ENCODE measurements at regions not wholly inside any gene's neighbourhood (a gene's known extent, or its start where the extent isn't known, plus 50 kb on each side); places are given as distances from the start of the nearest gene placed in this dataset.
"Not testable (repeated sequence)": the region's sequence is repeated elsewhere in the genome, so short reads cannot be mapped to it uniquely, and the experiment has no call there.

DNA sequence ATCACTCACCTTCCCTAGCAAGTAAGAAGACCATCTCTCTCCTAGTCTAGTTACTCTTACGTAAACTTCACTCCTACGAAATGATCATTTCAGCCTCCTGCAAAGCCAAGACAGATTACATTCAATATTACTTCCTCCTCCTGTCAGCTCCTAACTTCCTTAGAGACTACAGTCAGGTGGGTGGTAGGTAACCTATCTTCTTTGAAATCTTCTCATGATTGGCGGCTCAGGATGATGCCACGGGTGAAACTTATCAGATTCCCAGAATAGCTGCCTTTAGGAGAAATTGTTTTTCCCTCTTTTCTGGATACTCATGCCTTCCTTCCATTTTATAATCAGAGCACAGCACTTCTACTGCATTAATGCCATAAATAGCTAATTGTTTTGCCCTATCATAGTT lies 744.8 kb upstream of the HS3ST1 start:
- no peak for DNase-seq (ENCODE audit: low read depth)

DNA sequence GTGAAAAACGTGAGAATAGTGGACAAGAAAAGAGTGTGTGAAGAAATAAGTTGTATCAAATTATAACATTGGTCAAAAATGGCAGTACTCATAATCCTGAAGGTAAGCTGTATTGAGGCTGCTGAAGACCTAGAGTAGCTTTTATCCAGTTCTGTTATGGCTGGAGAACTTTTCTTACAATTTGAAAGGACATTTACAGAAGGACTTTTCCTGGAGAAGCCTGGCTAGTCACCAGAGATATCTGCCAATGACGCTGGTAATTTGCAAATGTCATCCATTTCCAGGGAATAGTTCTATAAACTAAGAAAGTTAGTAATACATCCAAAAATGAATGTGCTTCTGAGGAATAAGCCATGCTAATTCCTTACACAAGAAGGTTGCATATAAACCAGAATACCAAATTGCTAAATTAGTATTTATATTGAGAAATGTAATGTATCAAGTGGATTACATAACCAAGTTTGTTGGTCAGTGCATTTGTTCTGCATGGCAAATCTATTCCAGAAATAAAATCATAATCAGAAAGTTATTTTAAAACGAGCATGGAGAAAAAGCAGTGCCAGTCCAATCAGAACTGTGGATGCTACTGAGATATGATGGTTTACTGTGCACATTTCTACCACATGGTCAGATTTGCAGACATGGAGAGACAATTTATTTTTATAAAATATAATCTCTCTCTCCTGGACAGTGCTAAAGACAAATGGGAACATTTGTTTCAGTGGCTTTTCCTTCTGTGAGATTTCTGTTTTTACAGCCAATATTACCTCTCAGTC lies 743.7 kb upstream of the HS3ST1 start:
- no peak for DNase-seq (ENCODE audit: low read depth)

DNA sequence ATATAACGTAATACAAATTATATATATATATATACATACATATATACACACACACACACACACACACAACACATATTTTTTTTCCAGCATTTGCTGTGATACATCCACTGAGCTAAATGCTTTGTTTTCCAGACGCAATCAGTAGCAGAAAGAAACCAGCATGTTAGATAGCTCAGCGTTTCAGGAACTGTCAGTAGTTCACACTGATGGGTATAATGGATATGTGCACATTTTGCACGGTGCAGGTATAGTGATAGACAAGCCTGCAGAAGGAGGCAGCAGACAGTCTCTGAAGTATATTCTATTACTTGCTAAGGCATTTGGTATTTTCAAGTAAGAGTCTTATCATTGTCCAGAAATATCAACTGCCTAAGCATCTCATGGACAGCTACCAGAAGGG lies 741.6 kb upstream of the HS3ST1 start:
- DNase-seq (ENCODE audit: low read depth), result no peak

DNA sequence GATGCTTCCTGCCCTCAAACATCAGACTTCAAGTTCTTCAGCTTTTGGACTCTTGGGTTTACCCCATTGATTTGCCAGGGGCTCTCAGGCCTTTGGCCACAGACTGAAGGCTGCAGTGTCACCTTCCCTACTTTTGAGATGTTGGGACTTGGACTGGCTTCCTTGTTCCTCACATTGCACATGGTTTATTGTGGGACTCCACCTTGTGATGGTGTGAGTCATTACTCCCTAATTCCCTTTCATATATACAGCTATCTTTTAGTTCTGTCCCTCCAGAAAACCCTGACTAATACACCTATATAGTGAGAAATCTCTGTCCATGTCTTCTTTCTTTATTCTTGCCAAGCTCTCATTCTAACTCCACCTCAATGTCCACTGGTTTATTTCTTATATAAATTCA lies 736.9 kb upstream of the HS3ST1 start:
- DNase-seq (ENCODE audit: low read depth), result no peak

DNA sequence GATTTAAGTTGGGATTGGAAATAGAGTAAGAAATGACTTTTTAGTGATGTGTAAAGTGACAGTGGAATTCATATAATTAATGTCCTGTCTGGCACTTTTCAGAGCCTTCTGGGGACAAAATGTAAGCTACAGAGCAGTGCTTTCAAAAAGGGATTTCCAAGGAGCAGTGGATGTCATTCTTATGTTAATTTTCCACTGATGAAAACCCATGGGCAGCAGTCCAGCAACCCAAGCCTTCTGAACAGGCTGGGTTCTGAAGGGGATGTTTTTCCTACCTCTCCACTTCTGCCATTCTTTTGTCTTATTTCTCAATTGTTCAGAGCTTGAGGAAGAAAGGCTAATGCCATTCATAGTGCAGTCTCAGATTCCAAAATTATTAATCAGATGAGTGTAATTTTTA lies 717.6 kb upstream of the HS3ST1 start:
- no peak for DNase-seq (ENCODE audit: low read depth)

DNA sequence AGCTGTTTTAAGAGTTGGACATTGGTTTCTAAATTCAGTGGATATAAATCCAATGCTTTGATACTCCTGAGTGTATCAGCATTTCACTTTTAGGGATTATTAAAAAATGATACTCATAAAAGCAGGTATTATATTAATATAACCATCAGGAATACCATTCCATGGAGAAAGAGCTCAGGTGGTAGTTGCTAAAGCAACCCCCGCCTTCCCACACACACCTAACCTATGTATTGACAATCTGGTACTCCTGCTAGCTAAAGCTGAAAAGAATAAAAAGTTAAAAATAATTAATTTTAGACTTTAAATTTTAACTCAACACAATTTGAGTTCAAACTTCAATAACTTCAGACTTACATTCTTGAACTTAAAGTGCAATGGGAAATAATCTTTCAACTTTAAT lies 717.1 kb upstream of the HS3ST1 start:
- DNase-seq (ENCODE audit: low read depth), result no peak

DNA sequence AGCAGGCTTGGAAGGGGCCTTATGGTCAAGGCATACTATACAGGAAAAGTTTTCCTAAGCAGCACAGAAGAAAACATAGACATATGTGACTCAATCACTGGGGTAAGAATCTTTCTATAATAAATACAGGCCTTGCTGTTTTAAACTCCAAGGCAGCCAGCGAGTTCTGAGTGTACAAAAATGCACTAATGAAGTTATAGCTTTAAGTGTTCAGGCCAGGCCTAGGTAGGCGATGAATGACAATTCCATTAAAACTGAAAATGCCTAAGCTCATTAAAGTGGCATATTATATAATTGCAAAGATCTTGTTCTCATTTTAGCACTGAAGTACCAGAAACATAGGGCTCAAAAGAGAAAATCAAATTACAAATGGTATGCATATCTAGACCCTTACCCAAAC lies 716.4 kb upstream of the HS3ST1 start:
- DNase-seq (ENCODE audit: low read depth), result no peak

DNA sequence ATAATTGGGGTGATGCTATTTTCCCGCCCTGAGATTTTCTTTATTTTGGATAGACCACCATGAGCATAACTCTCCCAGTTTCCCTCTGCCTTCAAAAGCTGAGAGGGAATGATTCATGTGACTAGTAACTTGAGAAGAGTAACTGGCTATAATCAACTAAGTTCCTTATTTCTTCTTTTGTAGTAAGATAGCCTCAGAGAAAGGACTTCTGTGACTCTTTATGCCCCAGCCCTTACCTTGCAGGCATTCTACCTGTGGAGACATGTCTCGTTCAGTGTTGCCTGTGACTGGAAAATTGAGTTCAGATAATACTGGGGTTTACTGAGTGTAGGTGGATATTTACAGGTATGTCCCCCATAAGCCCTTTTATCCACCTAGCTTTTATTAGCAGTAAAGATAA lies 715.4 kb upstream of the HS3ST1 start:
- no peak for DNase-seq (ENCODE audit: low read depth)

DNA sequence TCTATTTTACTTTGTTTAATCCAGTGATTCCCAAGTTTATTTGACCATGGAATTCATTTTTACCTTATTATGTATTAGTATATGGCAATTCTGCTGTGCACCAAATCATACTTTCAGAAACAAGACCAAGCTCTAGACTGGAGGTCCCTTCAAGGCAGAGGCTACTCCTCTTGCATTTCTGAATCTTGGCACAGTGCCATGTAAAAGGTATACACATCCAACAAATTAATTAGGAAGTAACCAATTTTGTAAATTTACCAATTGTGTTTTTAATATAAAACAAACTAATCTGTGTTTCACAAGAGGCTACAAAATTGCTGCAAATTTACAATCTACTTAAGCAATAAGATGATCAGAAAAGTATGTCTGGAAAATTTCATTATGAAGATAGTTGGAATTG lies 712.2 kb upstream of the HS3ST1 start:
- no peak for DNase-seq (ENCODE audit: low read depth)

DNA sequence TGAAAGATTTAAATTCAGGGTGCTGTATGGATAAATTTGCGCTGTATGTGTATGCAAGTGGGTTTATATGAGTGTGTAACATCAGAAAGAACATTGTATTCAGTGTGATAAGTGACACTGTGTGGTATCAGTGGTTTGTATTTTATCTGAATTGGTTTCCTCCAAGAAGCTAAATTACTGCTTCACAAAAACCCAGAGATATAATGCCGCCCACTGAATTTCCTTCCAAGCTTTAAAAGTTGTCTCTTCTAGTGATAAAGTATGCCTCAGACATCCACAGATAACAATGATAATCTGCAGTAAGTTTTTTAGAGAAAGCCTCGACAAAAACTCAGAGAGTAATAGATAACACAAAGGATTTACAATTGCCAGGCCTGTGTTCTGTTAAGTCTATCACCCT lies 710.6 kb upstream of the HS3ST1 start:
- no peak for DNase-seq (ENCODE audit: low read depth)

DNA sequence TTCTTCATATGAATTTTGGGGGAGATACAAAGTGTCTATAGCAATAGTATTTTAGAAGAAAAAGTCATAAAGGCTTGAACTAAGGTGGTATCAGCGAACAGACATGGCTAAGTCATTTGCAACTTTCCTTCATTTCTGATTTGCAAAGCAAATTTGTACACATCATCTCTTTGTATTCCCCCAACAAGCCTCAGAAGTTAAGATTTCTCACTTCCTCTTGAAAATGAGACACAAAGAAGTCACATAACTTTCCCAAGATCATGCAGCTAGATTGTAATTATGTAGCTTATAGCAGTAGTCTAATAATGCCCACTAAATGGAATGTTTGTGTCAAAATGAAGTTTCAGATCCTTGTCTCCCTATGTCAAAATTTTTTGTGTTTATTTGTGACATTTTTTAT lies 709.8 kb upstream of the HS3ST1 start:
- DNase-seq (ENCODE audit: low read depth), result no peak

DNA sequence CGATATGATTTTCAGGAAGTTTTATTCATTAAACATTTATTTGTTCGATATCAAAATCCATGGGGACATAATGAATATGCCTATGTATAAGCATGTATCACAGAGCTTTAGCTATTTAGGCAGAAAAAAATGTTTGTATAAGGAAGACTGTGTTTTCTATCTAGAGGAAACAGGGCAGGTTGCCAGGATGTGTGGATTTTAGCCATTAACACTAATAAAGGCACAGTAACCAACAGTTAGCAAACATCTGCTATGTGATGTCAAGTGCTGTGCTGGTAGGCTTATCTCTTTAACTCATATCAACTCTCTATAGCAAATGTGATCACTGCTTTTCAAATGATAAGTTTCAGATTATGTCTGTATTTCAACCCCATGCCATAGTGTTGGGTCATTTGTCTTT lies 708.9 kb upstream of the HS3ST1 start:
- no peak for DNase-seq (ENCODE audit: low read depth)

DNA sequence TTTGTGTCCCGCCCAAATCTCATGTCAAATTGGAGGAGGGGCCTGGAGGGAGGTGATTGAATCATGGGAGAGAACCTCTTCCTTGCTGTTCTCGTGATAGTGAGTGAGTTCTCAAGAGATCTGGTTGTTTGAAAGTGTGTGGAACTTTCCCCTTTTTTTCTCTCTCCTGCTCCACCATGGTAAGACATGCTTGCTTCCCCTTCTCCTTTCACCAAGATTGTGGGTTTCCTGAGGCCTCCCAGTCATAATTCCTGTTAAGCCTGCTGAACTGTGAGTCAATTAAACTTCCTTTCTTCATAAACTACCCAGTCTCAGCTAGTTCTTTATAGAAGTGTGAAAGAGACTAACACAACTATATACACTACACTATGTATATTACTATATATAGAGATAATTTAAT lies 697.8 kb upstream of the HS3ST1 start:
- DNase-seq (ENCODE audit: low read depth), result no peak

DNA sequence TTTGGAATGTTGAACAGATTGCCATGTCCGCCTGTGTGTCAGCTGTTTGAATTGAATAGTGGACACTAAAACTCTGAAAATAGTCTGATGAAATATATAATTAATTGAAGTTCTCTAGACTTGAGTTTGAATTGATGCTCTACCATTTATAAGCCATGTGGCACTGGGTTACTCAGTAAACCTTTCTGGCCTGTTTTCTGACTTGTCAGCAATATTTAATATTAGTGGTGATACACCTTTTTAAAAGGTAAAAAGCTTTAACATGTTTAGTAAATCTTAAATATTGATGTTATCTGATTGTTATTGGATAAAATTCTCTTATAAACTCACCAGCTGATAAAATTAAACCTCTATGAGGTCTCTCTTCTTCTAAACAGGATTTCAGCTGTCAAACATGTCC lies 695.4 kb upstream of the HS3ST1 start:
- DNase-seq (ENCODE audit: low read depth), result no peak

DNA sequence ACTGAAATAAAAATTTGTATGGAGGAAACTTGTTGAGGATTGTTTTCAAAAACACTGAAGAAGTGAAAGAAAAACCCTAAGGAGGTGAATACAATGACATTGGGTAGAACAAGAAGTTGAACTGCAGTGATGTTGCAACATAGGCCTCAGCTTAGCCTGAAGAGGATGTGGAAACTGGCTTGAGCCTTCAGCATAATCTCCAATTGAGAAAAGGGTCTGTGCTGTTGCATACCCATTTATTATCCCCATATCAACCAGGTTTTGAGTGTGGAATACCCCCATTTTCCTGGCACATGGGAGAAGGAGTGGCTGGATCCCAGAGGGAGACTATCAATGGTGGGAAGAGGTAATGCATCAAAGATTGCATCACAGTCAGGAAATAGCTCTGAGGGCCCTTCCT lies 695.0 kb upstream of the HS3ST1 start:
- DNase-seq (ENCODE audit: low read depth), result no peak

DNA sequence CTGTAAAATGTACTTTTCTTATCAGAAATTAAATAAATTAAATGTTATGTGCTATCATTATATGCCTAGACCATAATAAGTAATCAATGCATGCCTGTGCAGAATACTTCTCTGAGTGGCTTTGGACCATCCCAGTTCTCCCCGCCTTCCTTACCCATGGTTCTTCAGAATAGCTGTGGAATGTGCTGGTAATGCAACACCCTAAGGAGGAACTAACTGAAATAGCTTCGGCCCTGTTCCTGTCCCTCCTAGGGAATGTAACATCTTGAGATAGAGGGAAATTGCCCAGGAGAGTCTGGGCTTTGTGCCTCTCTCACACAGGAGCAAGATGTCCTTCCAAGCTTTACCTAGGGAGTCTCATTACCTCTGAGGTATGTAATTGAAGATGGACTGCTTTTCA lies 693.6 kb upstream of the HS3ST1 start:
- DNase-seq (ENCODE audit: low read depth), result no peak

DNA sequence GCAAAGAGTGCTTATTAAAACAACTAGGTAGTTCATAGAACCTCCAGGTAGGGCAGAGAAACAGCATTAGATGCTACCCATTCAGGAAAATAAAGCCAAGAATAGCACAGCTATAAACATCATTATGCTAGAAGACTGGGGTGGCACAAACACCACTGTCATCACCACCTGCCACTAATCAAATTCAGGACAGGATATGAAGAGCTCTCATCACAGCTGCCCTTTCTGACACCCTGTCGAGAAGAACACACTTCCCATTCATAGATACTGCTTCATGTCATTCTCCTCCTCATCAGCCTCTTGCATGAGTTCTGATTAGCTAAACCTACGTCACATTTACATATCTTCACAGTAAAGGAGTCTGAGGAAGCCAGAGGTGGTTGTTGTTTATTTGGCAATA lies 692.3 kb upstream of the HS3ST1 start:
- DNase-seq (ENCODE audit: low read depth), result no peak

DNA sequence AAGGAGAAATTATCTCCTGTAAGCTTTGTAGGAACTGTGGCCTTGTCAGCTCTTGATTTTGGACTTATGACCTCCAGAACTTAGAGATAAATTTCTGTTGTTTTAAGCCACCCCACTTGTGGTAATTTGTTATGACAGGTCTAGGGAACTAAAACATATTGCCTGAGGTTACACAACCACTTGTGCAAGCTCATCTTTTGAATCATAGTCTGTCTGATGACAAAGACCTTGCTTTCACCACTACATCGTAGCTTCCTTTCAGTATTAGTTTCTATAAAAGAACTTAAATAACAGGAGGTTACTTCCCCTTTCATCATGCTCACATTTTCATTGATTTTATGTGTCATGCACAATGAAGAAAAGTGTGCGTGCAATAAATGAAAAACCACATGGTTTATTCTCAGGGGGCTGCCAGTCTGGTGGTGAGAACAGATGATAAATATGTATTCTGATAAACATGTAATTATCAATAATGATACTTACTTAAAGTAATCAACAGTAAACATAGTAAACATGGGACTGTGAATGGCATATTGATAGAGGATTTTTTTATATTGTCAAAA lies 690.0 kb upstream of the HS3ST1 start:
- DNase-seq (ENCODE audit: low read depth), result no peak

DNA sequence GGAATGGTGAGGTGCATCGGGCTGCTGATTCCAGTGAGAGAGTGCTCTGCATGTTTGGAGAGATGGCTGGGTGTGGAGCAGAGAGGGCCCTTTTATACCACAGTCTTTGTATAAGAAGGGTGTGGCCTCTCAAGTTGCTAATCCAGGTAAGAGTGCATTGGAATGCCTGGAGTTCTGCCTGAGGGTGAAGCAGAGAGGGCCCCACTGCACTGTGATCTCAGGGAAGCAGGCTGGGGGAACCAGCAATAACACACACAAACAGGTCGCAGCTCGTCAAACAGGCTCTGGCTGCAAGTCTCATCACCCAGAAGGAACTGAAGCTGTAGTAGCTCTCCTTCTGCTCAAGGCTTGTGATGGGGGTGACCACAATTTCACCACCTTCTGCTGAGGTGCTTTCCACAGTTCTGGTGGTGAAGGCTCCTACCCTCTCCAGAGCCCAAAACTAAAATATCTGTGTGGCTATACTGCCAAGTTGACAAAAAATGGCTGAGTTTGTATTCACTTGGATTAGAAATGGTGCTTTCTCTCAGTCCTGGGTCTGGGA lies 687.4 kb upstream of the HS3ST1 start:
- no peak for DNase-seq (ENCODE audit: low read depth)

DNA sequence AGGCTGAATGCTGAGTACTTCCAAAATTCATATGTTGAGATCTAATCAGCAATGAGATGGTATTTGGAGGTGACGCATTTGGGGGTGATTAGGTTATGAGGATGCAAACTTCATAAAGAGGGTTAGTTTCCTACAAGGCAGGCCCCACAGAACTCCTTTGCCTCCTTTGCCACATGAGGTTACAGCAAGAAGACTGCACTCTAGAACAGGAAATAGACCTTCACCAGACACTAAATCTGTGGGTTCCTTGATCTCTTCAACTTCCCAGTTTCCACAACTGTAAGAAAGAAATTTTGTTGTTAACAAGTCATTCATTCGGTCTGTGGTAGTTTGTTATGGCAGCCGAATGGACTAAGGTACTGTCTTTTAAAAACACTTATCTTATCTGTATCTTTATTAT lies 681.9 kb upstream of the HS3ST1 start:
- DNase-seq (ENCODE audit: low read depth), result no peak

DNA sequence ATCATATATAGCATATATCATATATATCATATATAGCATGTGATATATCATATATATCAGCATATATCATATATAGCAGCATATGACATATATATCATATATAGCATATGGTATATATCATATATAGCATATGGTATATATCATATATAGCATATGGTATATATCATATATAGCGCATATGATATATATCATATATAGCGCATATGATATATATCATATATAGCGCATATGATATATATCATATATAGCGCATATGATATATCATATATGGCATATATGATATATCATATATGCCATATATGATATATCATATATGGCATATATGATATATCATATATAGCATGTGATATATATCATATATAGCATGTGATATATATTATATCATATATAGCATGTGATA lies 680.4 kb upstream of the HS3ST1 start:
- not testable (repeated sequence) for DNase-seq (ENCODE audit: low read depth)

DNA sequence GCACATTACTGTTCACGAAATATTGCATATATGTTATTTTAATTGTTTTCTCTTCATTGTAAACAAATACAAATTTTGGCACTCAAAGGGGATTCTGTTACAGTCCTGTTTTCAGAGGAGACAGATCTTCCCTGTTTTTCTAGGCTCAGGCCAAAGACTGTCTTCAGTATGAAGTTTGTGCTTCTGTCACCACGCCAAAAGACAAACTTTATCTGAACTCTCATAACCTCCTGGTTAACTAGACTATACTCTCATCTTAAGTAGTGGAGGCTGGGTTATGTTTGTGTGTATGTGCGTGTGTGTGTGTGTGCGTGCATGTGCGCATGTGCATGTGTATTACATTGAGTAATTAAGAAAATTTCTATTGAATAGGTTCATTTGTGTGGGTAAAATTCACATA lies 676.8 kb upstream of the HS3ST1 start:
- no peak for DNase-seq (ENCODE audit: low read depth)

DNA sequence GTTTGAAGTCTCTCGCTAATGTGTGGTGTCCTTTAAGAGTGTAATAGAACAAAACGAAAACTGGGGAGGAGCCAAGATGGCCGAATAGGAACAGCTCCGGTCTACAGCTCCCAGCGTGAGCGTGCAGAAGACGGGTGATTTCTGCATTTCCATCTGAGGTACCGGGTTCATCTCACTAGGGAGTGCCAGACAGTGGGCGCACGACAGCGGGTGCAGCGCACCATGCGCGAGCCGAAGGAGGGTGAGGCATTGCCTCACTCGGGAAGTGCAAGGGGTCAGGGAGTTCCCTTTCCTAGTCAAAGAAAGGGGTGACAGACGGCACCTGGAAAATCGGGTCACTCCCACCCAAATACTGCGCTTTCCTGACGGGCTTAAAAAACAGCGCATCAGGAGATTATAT lies 661.2 kb upstream of the HS3ST1 start:
- DNase-seq (ENCODE audit: low read depth), result not testable (repeated sequence)

DNA sequence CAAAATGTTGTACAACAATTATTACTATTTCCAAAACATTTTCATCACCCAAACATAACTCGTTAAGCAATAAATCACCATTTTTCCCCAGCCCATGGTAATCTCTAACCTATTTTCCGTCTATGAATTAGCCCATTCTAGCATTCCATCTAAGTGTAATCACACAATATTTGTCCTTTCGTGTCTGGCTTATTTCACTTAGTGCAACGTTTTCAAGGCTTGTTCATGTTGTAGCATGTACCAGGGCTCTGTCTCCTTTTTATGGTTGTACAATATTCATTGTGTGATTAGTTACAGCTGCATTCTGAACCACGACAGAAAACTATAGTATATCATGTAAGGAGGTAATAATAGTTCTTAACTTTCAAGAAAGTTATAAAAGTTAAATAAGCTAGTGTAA lies 656.0 kb upstream of the HS3ST1 start:
- DNase-seq (ENCODE audit: low read depth), result no peak

Measured in activated T-helper 9 cell treated with anti-CD3 and anti-CD28 coated beads, Interleukin-2, amount 50 U/mL, for 16 hours (primary cell).